ENCODE measurements at regions not wholly inside any gene's neighbourhood (a gene's known extent, or its start where the extent isn't known, plus 50 kb on each side); places are given as distances from the start of the nearest gene placed in this dataset.

DNA sequence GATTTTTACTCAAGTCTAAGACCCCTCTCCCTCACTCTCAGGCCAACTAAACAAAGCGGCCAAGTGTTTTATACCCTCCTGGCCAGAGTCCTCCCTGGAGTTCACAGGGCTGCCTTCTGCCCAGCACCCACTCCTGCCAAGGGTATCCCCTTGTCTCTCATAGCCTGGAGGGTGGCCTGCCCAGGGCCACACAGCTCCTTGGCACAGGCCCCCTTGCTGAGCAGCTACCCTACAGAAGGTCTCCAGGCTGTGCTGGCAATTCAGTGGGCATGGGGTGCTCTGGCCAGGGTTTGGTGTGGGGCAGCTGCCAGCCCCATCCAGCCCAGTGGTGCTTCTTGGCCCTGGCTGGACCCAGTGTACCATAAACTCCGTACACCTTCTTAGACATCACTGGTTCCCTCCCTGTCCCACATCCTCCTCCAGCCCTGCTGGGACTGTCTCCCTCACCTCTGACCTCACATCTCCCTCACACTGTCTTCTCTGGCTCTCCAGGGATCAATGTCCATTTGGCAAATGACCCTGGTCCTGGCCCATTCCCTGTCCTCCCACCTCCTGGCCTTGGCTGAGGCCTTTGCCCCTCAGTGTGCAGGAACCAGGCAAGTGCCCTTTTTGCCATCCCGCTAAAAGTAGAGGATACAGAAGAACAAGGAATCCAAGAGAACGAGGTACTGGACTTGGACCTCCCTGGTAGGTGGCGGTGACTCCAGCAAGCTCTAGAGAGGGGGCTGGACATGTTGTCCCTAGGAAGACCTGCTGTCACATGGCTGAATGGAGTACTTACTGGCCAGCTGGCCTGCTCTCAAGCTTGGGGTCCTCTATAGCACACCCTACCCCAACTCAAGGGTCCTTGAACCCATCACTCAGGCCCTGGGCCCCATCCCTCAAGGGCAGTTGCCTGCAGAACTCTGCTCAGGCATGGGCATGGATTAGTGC, 50.0 kb upstream of the TRPM1 start:
- H3K36me3 Mint-ChIP-seq (ENCODE audit: low read depth) = no peaks in the 10 kb centered on the region
- H3K4me1 Mint-ChIP-seq = peaks cover 8% of the 10 kb centered on the region
- H3K27me3 Mint-ChIP-seq = no peaks in the 10 kb centered on the region
- POLR2A ChIA-PET = no interaction called here
- H3K4me3 Mint-ChIP-seq = no peak overlapping the region
- no peaks in the 10 kb centered on the region for H3K9me3 Mint-ChIP-seq
- DNase-seq = no peak
- CTCF ChIA-PET = no interaction called here
- no peak overlapping the region for H3K27ac Mint-ChIP-seq

DNA sequence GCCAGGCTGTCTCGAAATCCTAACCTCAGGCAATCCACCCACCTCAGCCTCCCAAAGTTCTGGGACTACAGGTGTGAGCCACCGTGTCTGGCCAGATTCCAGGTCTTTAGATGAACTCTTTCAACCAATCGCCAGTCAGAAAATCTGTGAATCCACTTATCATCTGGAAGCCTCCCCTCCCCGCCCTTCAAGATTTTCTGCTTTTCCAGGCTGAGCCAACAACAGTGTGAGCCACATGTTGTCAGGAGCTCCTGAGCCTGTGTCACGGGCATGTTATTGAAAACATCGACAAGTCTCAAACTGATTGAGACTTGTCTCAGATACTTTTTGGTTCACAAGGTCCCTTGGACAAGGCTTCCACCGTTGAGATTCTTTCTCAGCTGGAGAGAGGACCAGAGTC, 52.0 kb upstream of the TRPM1 start:
- POLR2A ChIA-PET = no interaction called here
- CTCF ChIA-PET = no interaction called here
- Mint-ChIP-seq H3K27ac (no peak overlapping the region), H3K36me3 (ENCODE audit: low read depth) (no peaks in the 10 kb centered on the region), H3K4me1 (peaks cover 8% of the 10 kb centered on the region), H3K4me3 (no peak overlapping the region), H3K27me3 (no peaks in the 10 kb centered on the region), H3K9me3 (no peaks in the 10 kb centered on the region)
- no peak for DNase-seq

DNA sequence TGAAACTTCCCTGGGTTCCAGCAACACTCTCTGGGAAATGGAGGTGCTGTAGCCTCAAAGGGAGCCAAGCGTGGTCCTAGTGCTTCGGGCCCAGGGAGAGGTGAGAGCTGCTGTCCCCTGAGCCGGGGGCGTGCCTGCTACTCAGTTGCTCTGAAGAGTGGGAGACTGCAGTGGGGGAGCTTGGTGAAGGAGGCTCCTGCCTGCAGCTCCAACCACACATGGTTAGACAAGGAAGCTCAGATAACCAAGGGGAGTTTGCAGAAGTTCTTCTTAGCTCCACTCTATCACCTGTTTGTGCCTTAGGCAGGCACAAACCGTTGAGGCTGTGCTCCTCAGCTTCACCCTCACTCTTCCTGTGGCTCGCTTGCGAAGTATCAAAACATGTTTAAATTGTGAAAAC, 53.6 kb upstream of the TRPM1 start:
- CTCF ChIA-PET = no interaction called here

DNA sequence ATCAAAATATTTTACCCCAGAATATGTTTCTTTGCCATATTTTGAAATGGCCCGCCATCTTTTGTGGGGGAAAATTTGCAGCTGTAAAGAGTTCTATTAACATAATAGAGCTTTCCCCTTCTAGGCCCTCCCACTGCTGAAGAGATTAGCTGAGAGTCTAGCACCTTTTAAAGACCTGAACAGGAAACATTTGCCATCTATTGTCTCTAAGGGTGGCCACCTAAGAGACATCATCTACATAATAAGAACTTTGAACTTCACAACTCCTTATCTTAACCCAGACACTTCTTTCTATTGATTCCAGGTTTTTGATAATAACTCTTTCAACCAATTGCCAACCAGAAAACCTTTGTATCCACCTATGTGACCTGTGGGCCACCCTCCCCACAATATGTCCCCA, 54.7 kb upstream of the TRPM1 start:
- ChIA-PET CTCF (interaction anchor here (1.2 kb wide), 1 partner anchor 27 kb away, joined by 6 read pairs; no protein-coding TSS in a partner anchor), POLR2A (no interaction called here)
- Mint-ChIP-seq H3K9me3 (no peaks in the 10 kb centered on the region), H3K27me3 (no peaks in the 10 kb centered on the region), H3K4me3 (no peak overlapping the region), H3K27ac (no peak overlapping the region), H3K4me1 (peaks cover 8% of the 10 kb centered on the region), H3K36me3 (ENCODE audit: low read depth) (no peaks in the 10 kb centered on the region)
- DNase-seq = no peak

More for the DNA sequence above, 53.6 kb upstream of the TRPM1 start:
- Mint-ChIP-seq H3K4me1 (peaks cover 8% of the 10 kb centered on the region), H3K9me3 (no peaks in the 10 kb centered on the region), H3K27ac (no peak overlapping the region), H3K27me3 (no peaks in the 10 kb centered on the region), H3K4me3 (no peak overlapping the region), H3K36me3 (ENCODE audit: low read depth) (no peaks in the 10 kb centered on the region)
- DNase-seq = no peak
- POLR2A ChIA-PET = no interaction called here

DNA sequence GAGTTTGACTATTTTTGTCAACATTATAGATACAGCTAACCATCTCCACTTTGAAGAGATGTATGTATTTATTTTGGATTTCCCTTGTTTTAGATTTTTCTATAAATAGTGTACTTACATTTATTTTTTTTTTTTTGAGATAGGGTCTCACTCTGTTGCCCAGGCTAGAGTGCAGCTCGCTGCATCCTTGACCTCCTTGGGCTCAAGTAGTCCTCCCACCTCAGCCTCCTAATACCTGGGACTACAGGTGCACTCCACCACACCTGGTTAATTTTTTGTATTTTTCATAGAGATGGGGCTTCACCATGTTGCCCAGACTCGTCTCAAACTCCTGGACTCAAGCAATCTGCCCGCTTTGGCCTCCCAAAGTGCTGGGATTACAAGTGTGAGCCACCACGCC, 55.3 kb upstream of the TRPM1 start:
- CTCF ChIA-PET = interaction anchor here (1.2 kb wide), 1 partner anchor 27 kb away, joined by 6 read pairs; no protein-coding TSS in a partner anchor
- Mint-ChIP-seq H3K4me3 (no peak overlapping the region), H3K4me1 (peaks cover 8% of the 10 kb centered on the region), H3K27me3 (no peaks in the 10 kb centered on the region), H3K36me3 (ENCODE audit: low read depth) (no peaks in the 10 kb centered on the region), H3K27ac (no peak overlapping the region), H3K9me3 (no peaks in the 10 kb centered on the region)
- POLR2A ChIA-PET = no interaction called here
- no peak for DNase-seq

DNA sequence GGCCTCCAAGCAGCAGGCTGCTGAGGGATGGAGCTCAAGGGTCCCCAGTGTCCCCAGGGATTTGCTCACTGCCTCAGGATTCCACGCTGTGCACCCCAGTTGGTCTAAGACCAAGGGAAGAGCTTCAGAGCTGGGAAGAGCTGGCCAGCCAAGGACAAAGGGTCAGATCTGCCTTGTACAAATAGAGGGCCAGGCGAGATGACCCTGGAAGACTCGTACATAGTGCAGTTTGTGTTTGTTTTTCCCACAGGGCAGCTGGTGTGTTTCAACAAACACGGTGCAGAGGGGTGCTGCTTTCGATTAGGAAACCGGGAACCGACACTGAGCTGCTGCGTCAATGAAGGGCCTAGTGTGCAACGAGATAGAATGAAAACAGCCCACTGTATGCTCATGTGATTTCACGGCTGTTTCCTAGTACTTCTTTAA, 56.1 kb upstream of the TRPM1 start:
- Mint-ChIP-seq H3K4me3 (no peak overlapping the region), H3K9me3 (no peaks in the 10 kb centered on the region), H3K36me3 (ENCODE audit: low read depth) (no peaks in the 10 kb centered on the region), H3K27me3 (no peaks in the 10 kb centered on the region), H3K27ac (no peak overlapping the region), H3K4me1 (peaks cover 8% of the 10 kb centered on the region)
- DNase-seq = no peak
- ChIA-PET CTCF (no interaction called here), POLR2A (interaction anchor here (0.6 kb wide), 1 partner anchor 1839 kb away, joined by 3 read pairs; no protein-coding TSS in a partner anchor)

DNA sequence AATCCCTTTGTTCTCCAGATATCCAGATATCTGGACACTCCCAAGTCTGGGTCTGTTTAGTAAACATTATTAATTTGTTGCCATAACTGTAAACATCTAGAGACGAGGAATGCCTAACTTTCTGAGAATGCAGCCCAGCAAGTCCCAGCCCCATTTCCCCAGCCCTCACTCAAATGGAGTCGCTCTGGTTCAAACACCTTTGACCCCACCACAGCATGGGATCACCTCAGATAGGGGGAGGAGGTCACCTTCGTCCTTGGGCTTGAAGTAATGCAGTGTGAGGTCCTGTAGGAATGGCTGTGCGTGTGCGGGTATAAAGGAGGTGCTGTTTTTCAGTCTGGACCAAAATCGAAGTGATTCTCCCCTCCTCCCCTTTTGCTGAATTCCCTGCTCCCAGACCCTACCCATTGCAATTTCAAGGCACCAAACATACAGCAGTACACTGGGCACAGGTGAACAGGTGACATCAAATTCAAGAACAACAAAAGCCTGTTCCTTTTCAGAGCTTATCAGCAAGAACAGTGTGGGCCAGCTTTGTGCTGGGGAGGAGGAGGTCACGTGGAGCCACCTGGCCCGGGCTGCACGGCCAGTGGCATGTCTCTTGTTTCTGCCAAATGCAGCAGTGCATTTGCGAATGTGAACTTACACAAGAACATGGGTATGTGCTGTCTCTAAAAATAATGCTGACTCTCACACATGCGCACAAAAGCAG, 57.5 kb upstream of the TRPM1 start:
- ChIA-PET CTCF (interaction anchor here (0.7 kb wide), 1 partner anchor 122 kb away, joined by 6 read pairs; no protein-coding TSS in a partner anchor), POLR2A (no interaction called here)
- Mint-ChIP-seq H3K27ac (no peak overlapping the region), H3K9me3 (no peaks in the 10 kb centered on the region), H3K27me3 (peaks cover 2% of the 10 kb centered on the region), H3K36me3 (ENCODE audit: low read depth) (no peaks in the 10 kb centered on the region), H3K4me1 (peaks cover 15% of the 10 kb centered on the region), H3K4me3 (no peak overlapping the region)
- DNase-seq = no peak

DNA sequence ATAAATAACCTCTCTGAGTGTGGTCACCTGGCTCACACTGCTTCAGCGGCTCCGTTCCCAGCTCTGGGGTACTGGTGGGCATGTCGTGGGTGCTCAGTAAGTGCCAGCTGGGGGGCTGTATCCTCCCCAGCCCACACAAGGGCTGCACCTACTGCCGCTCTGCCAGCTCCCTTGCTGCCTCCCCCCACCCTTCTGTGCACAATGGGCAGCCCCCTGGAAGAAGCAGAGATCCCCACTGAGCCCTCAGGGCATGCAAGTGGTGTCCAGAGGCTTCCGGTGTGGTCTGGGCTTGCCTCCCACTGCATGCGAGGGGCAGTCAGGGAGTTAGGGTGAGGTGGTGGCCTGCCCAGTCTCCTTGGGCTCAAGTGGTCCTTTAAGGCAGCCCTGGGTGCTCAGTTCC, 58.3 kb upstream of the TRPM1 start:
- POLR2A ChIA-PET = no interaction called here
- CTCF ChIA-PET = interaction anchor here (1.0 kb wide), 1 partner anchor 331 kb away, joined by 3 read pairs; no protein-coding TSS in a partner anchor
- no peak for DNase-seq
- peaks cover 2% of the 10 kb centered on the region for H3K27me3 Mint-ChIP-seq
- H3K4me3 Mint-ChIP-seq = no peak overlapping the region
- H3K4me1 Mint-ChIP-seq = peaks cover 9% of the 10 kb centered on the region
- no peaks in the 10 kb centered on the region for H3K36me3 Mint-ChIP-seq (ENCODE audit: low read depth)
- no peaks in the 10 kb centered on the region for H3K9me3 Mint-ChIP-seq
- H3K27ac Mint-ChIP-seq = no peak overlapping the region

DNA sequence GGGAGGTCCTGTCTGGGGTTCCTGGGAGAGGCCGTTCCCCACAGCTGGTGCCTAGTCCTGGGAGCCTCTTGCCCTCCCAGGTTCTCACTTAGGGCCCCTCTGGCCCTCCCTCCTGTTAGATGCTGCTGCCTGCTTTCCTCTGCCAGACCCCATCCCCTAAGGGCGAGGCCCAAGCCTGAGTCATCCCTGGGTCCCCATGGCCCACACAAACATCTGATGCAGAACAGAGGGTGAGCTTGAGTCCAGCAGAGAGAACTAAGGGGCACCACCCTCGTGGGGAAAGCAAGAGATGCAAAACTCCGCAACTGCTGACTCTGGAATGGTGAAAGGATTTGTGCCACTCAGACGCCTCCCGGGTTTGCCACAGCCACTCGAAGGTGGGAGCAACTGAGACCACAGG, 58.8 kb upstream of the TRPM1 start:
- Mint-ChIP-seq H3K36me3 (ENCODE audit: low read depth) (no peaks in the 10 kb centered on the region), H3K4me1 (peaks cover 10% of the 10 kb centered on the region), H3K9me3 (no peaks in the 10 kb centered on the region), H3K27me3 (peaks cover 4% of the 10 kb centered on the region), H3K4me3 (no peak overlapping the region), H3K27ac (no peak overlapping the region)
- ChIA-PET CTCF (interaction anchor here (1.0 kb wide), 1 partner anchor 330 kb away, joined by 3 read pairs; no protein-coding TSS in a partner anchor), POLR2A (no interaction called here)
- no peak for DNase-seq

DNA sequence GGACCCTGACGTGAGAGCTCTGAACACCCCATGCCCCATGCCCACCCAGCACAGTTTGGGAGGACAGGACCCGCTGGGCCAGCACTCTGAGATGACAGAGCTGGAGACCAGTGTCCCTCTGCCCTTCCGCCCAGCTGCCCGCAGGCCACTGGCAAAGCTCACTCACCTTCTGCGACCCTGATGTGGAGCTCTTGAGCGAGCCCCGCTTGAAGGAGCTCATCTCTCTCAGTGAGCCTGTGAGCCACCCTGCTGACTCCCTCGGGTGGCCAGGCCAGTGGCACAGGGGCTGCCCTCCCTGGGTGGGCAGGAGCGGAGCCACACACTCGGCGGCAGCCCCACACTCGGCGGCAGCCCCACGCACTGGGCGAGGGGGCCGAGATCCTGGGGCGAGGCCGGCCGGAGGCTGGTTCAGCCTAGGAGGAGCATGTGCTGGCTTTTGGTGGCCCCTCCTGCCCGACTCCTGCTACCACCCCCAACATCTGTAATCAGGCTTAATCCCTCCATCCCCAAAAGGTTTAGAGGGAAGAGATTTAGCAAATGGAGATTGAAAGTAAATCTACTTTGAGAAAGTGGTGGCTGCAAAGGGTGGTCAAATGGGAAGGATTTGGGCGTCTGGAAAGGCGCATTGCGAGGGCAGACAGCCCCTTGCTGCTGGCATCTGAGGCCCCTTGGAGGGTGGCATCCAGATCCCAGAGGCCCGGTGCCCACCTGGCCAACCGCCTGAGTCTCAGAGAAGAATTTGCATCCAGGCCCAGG, 59.4 kb upstream of the TRPM1 start:
- DNase-seq = no peak
- no peak overlapping the region for H3K4me3 Mint-ChIP-seq
- peaks cover 10% of the 10 kb centered on the region for H3K4me1 Mint-ChIP-seq
- H3K36me3 Mint-ChIP-seq (ENCODE audit: low read depth) = no peaks in the 10 kb centered on the region
- H3K9me3 Mint-ChIP-seq = no peaks in the 10 kb centered on the region
- H3K27me3 Mint-ChIP-seq = peaks cover 4% of the 10 kb centered on the region
- CTCF ChIA-PET = interaction anchor here (1.0 kb wide), 1 partner anchor 330 kb away, joined by 3 read pairs; no protein-coding TSS in a partner anchor
- POLR2A ChIA-PET = no interaction called here
- no peak overlapping the region for H3K27ac Mint-ChIP-seq

DNA sequence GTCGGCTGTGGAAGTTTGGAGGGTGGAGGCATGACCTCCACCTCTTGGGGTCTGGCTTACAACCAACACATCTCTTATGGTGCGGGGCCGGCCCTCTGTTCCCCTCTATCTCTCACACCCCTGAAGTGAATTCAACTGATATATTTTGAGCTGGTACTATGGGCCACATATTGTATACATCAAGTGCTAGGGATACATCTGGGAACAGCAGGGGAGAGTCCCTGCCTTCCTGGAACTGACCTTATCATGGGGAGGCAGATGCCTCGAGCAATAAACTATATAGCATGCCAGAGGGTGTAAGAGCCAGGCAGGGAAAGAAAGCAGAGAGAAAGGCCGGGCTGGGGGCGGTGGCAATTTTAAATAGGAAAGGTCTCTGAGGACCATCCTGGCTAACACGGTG, 60.4 kb upstream of the TRPM1 start:
- DNase-seq = no peak
- H3K27me3 Mint-ChIP-seq = peaks cover 4% of the 10 kb centered on the region
- H3K9me3 Mint-ChIP-seq = no peaks in the 10 kb centered on the region
- ChIA-PET CTCF (no interaction called here), POLR2A (no interaction called here)
- no peak overlapping the region for H3K4me3 Mint-ChIP-seq
- H3K36me3 Mint-ChIP-seq (ENCODE audit: low read depth) = no peaks in the 10 kb centered on the region
- peaks cover 13% of the 10 kb centered on the region for H3K4me1 Mint-ChIP-seq
- H3K27ac Mint-ChIP-seq = no peak overlapping the region

DNA sequence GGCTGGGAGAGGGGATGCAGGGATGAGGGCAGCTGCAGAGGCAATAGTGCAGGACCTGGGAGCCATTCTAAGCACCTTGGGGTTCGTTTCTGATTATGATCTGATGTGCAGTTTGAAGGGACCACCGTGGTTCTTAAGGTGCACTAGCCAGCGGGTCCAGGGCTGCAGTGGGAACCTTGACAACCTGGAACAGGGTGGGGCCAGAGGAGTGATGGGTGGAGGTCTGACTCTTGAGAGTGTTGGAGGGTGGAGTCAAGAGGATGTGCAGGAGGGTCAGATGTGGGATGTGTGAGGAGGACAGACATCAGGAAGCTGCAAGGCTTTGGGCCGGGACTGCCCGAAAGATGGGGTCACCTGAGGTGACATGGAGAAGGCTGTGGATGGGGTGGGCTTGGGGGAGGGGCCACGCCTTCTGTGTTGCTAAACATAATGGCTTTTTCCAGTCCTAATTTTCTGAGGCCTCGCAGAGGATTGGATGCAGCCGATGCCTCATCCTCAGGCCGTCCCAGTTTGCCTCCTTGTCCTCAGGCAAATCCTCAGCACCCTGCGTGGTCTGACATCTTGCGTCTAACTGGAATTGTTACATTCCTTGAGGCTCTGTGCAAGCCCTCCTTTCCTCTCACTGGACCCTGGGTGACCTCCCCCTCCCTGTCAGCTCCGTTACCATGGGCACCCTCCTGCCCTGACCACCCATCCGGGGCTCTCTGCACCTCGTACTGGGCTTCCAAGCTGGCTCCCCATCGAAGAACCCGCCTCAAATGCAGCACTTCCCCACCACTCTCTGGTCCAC, 61.4 kb upstream of the TRPM1 start:
- POLR2A ChIA-PET = interaction anchor here (1.0 kb wide), 1 partner anchor 164 kb away, joined by 4 read pairs; the partner anchor contains the start of gene KLF13
- Mint-ChIP-seq H3K4me3 (no peak overlapping the region), H3K4me1 (peaks cover 23% of the 10 kb centered on the region), H3K27ac (no peak overlapping the region), H3K36me3 (ENCODE audit: low read depth) (no peaks in the 10 kb centered on the region), H3K27me3 (peaks cover 4% of the 10 kb centered on the region), H3K9me3 (no peaks in the 10 kb centered on the region)
- DNase-seq = no peak
- CTCF ChIA-PET = no interaction called here

All from activated CD4-positive, alpha-beta memory T cell treated with anti-CD3 and anti-CD28 coated beads, Interleukin-2, amount 10 ng/mL, durations not matched to agents 7 days and 5 days (primary cell).